WTC11 (cell line): ENCODE measurements at regions not wholly inside any gene's neighbourhood (a gene's known extent, or its start where the extent isn't known, plus 50 kb on each side); places are given as distances from the start of the nearest gene placed in this dataset.

Experiments used
- CREB1 ChIP-seq: sonication (generic); formaldehyde crosslinking; IDR thresholded peaks from 2 replicates; pipeline ENCODE4 v1.8.0; 2023; ENCODE audit warnings: mild to moderate bottlenecking, missing genetic modification reagents
- CTCF ChIP-seq: fragments of 200-600 bp; IDR thresholded peaks from 2 replicates; pipeline ENCODE4 v1.8.0; 2022; ENCODE audit warnings: antibody characterized with exemption
- FOXK1 ChIP-seq: sonication (generic); formaldehyde crosslinking; IDR thresholded peaks from 2 replicates; pipeline ENCODE4 v1.8.0; 2022; ENCODE audit warnings: mild to moderate bottlenecking, moderate library complexity, missing genetic modification reagents
- GRHL2 ChIP-seq: fragments of 250-450 bp; sonication (Bioruptor Pico); IDR thresholded peaks from 2 replicates; pipeline ENCODE4 v1.8.0; 2022; ENCODE audit warnings: mild to moderate bottlenecking, moderate library complexity; ENCODE audit not compliant: insufficient replicate concordance, severe bottlenecking
- JUN ChIP-seq: sonication (generic); formaldehyde crosslinking; IDR thresholded peaks from 2 replicates; pipeline ENCODE4 v1.8.0; 2023; ENCODE audit warnings: mild to moderate bottlenecking, missing genetic modification reagents
- NR1H2 ChIP-seq: sonication (generic); formaldehyde crosslinking; IDR thresholded peaks from 2 replicates; pipeline ENCODE4 v1.9.0; 2021; ENCODE audit warnings: mild to moderate bottlenecking, moderate library complexity, missing genetic modification reagents
- SP1 ChIP-seq: sonication (generic); formaldehyde crosslinking; conservative IDR thresholded peaks from 2 replicates; pipeline ENCODE4 v1.8.1; 2022; ENCODE audit warnings: missing genetic modification reagents
- TP53 ChIP-seq: sonication (generic); formaldehyde crosslinking; IDR thresholded peaks from 2 replicates; pipeline ENCODE4 v1.8.1; 2023; ENCODE audit warnings: mild to moderate bottlenecking, missing genetic modification reagents
- ZBTB21 ChIP-seq: sonication (generic); formaldehyde crosslinking; IDR thresholded peaks from 2 replicates; pipeline ENCODE4 v1.8.1; 2023; ENCODE audit warnings: mild to moderate bottlenecking, missing genetic modification reagents, borderline replicate concordance
- ZNF532 ChIP-seq: fragments of 250-450 bp; sonication (Bioruptor Pico); IDR thresholded peaks from 2 replicates; pipeline ENCODE4 v1.9.0; 2021; ENCODE audit warnings: mild to moderate bottlenecking, borderline replicate concordance
- TF ChIP-seq, protein P1 (sequence below): sonication (generic); formaldehyde crosslinking; IDR thresholded peaks from 2 replicates; pipeline ENCODE4 v1.8.0; 2022; ENCODE audit warnings: mild to moderate bottlenecking, missing genetic modification reagents
- TF ChIP-seq, protein P2 (sequence below): sonication (generic); formaldehyde crosslinking; IDR thresholded peaks from 2 replicates; pipeline ENCODE4 v1.8.0; 2022; ENCODE audit warnings: mild to moderate bottlenecking, missing genetic modification reagents
- TF ChIP-seq, protein P3 (sequence below): sonication (generic); formaldehyde crosslinking; IDR thresholded peaks from 2 replicates; pipeline ENCODE4 v1.8.1; 2023; ENCODE audit warnings: mild to moderate bottlenecking, missing genetic modification reagents, moderate library complexity
- TF ChIP-seq, protein P4 (sequence below): sonication (generic); formaldehyde crosslinking; IDR thresholded peaks from 2 replicates; pipeline ENCODE4 v1.8.0; 2023; ENCODE audit warnings: missing genetic modification reagents, mild to moderate bottlenecking, borderline replicate concordance

DNA sequence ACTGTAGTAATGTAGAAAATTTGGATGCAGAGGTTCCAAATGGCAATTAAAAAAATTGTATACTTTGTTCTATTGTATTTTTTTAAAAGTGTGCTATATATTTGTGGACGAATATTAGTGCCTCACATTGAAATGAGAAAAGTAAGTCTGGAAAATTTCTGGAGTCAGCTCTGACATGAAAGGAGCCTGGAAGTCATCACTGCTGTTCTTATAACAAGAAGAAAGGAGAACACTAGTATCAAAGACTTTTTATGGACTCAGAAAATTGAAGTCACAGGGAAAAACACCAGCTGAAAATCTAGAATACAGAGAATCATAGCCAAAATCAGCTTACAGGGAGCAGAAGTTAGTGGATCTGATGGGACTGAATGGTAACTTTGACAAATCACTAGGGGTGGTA, 1450.7 kb upstream of the SPRY2 start:
- TF ChIP-seq CTCF (no peak), ZNF532 (CRISPR knock-in tag) (no peak), SP1 (CRISPR knock-in tag) (no peak), CREB1 (CRISPR knock-in tag) (no peak), FOXK1 (CRISPR knock-in tag) (no peak), JUN (CRISPR knock-in tag) (no peak), GRHL2 (CRISPR knock-in tag) (no peak), TP53 (no peak), NR1H2 (CRISPR knock-in tag) (no peak), ZBTB21 (no peak)
- TF ChIP-seq, protein P1, sequence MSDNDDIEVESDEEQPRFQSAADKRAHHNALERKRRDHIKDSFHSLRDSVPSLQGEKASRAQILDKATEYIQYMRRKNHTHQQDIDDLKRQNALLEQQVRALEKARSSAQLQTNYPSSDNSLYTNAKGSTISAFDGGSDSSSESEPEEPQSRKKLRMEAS = no peak
- TF ChIP-seq, protein P2, sequence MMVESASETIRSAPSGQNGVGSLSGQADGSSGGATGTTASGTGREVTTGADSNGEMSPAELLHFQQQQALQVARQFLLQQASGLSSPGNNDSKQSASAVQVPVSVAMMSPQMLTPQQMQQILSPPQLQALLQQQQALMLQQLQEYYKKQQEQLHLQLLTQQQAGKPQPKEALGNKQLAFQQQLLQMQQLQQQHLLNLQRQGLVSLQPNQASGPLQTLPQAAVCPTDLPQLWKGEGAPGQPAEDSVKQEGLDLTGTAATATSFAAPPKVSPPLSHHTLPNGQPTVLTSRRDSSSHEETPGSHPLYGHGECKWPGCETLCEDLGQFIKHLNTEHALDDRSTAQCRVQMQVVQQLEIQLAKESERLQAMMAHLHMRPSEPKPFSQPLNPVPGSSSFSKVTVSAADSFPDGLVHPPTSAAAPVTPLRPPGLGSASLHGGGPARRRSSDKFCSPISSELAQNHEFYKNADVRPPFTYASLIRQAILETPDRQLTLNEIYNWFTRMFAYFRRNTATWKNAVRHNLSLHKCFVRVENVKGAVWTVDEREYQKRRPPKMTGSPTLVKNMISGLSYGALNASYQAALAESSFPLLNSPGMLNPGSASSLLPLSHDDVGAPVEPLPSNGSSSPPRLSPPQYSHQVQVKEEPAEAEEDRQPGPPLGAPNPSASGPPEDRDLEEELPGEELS (CRISPR knock-in tag) = no peak
- TF ChIP-seq, protein P3, sequence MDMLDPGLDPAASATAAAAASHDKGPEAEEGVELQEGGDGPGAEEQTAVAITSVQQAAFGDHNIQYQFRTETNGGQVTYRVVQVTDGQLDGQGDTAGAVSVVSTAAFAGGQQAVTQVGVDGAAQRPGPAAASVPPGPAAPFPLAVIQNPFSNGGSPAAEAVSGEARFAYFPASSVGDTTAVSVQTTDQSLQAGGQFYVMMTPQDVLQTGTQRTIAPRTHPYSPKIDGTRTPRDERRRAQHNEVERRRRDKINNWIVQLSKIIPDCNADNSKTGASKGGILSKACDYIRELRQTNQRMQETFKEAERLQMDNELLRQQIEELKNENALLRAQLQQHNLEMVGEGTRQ (CRISPR knock-in tag) = no peak
- TF ChIP-seq, protein P4, sequence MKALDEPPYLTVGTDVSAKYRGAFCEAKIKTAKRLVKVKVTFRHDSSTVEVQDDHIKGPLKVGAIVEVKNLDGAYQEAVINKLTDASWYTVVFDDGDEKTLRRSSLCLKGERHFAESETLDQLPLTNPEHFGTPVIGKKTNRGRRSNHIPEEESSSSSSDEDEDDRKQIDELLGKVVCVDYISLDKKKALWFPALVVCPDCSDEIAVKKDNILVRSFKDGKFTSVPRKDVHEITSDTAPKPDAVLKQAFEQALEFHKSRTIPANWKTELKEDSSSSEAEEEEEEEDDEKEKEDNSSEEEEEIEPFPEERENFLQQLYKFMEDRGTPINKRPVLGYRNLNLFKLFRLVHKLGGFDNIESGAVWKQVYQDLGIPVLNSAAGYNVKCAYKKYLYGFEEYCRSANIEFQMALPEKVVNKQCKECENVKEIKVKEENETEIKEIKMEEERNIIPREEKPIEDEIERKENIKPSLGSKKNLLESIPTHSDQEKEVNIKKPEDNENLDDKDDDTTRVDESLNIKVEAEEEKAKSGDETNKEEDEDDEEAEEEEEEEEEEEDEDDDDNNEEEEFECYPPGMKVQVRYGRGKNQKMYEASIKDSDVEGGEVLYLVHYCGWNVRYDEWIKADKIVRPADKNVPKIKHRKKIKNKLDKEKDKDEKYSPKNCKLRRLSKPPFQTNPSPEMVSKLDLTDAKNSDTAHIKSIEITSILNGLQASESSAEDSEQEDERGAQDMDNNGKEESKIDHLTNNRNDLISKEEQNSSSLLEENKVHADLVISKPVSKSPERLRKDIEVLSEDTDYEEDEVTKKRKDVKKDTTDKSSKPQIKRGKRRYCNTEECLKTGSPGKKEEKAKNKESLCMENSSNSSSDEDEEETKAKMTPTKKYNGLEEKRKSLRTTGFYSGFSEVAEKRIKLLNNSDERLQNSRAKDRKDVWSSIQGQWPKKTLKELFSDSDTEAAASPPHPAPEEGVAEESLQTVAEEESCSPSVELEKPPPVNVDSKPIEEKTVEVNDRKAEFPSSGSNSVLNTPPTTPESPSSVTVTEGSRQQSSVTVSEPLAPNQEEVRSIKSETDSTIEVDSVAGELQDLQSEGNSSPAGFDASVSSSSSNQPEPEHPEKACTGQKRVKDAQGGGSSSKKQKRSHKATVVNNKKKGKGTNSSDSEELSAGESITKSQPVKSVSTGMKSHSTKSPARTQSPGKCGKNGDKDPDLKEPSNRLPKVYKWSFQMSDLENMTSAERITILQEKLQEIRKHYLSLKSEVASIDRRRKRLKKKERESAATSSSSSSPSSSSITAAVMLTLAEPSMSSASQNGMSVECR (CRISPR knock-in tag) = no peak
